Uterus (tissue), 3 donors: ENCODE measurements at regions not wholly inside any gene's neighbourhood (a gene's known extent, or its start where the extent isn't known, plus 50 kb on each side); places are given as distances from the start of the nearest gene placed in this dataset.
"Not testable (repeated sequence)": the region's sequence is repeated elsewhere in the genome, so short reads cannot be mapped to it uniquely, and the experiment has no call there.

Source experiments
- DNase-seq, 2 donors: peaks; one replicate each; pipeline ENCODE4 v3.0.0-alpha.2; 2019 to 2020
- H3K27ac ChIP-seq, 2 donors: fragments of 200-600 bp; sonication (generic); 1 replicate in 1 of 2; 2 replicates in 1 of 2; pipeline ENCODE4 v1.5.1; 2016 to 2018
- H3K27me3 ChIP-seq, 2 donors: fragments of 200-600 bp; sonication (generic); one replicate each; pipeline ENCODE4 v1.5.1; 2018 to 2019; ENCODE audit warnings: control low read depth in 1 of 2
- H3K36me3 ChIP-seq, 2 donors: fragments of 200-600 bp; sonication (generic); one replicate each; pipeline ENCODE4 v1.5.1; 2019; ENCODE audit warnings: control low read depth in 1 of 2
- H3K4me1 ChIP-seq, 2 donors: fragments of 200-600 bp; sonication (generic); one replicate each; pipeline ENCODE4 v1.5.1; 2018 to 2019; ENCODE audit warnings: control low read depth in 1 of 2
- H3K4me3 ChIP-seq, 2 donors: fragments of 200-600 bp; sonication (generic); 1 replicate in 1 of 2; 2 replicates in 1 of 2; pipeline ENCODE4 v1.5.1; 2018 to 2019; ENCODE audit warnings: mild to moderate bottlenecking in 1 of 2
- H3K9me3 ChIP-seq, 2 donors: fragments of 200-600 bp; sonication (generic); one replicate each; pipeline ENCODE4 v1.5.1; 2019; ENCODE audit warnings: control low read depth in 1 of 2
- CTCF ChIP-seq, 4 experiments: fragments of 200-600 bp in 2 of 4; fragments of 450-650 bp in 2 of 4; sonication (generic) in 2 of 4; IDR thresholded peaks; one replicate each; pipeline ENCODE4 v1.5.1; 2016 to 2019; ENCODE audit warnings: antibody characterized with exemption in 4 of 4, mild to moderate bottlenecking in 2 of 4, moderate library complexity in 1 of 4
- POLR2A ChIP-seq, 2 donors: fragments of 450-650 bp; IDR thresholded peaks; one replicate each; pipeline ENCODE4 v1.6.1; 2016; ENCODE audit warnings: antibody characterized with exemption in 2 of 2, mild to moderate bottlenecking in 1 of 2, moderate library complexity in 1 of 2
- intact Hi-C: fragments of 100-400 bp; cut with DNase I; formaldehyde crosslinking; loops from one replicate; pipeline ENCODE4 v1.15.1; 2023; ENCODE audit warnings: low total_unique reads
- donor health status: DM: yes; HTN: yes; CAD: no.

GRCh38 chr22:49683032-49683431, 144.6 kb downstream of the BRD1 start:
- H3K27ac ChIP-seq: no peak overlapping the region
- H3K4me1 ChIP-seq: no peaks in the 10 kb centered on the region
- no peaks in the 10 kb centered on the region for H3K9me3 ChIP-seq
- intact Hi-C loops: no loop called here
- no peak overlapping the region for H3K4me3 ChIP-seq
- H3K36me3 ChIP-seq: no peaks in the 10 kb centered on the region
- TF ChIP-seq POLR2A (IDR thresholded peaks at IDR 0.05) (no peak), CTCF (IDR thresholded peaks at IDR 0.05) (no peak)
- no peak for DNase-seq
- no peaks in the 10 kb centered on the region for H3K27me3 ChIP-seq

- H3K4me3 ChIP-seq, intact Hi-C loops, H3K27me3 ChIP-seq, H3K27ac ChIP-seq, H3K36me3 ChIP-seq, H3K9me3 ChIP-seq, DNase-seq, H3K4me1 ChIP-seq: not testable (repeated sequence)
These were observed 146.9 kb downstream of the BRD1 start for GRCh38 chr22:49680819-49681218.

GRCh38 chr22:49678842-49679170, 148.9 kb downstream of the BRD1 start:
- Histone ChIP-seq H3K4me3 (no peak overlapping the region), H3K4me1 (no peaks in the 10 kb centered on the region), H3K36me3 (no peaks in the 10 kb centered on the region), H3K9me3 (no peaks in the 10 kb centered on the region), H3K27me3 (no peaks in the 10 kb centered on the region), H3K27ac (no peak overlapping the region)
- DNase-seq: peak in 1 of 2 donors; percentile 6
- TF ChIP-seq CTCF (IDR thresholded peaks at IDR 0.05) (no peak), POLR2A (IDR thresholded peaks at IDR 0.05) (no peak)
- intact Hi-C loops: no loop called here

- intact Hi-C loops: no loop called here
- Histone ChIP-seq H3K9me3 (no peaks in the 10 kb centered on the region), H3K27me3 (no peaks in the 10 kb centered on the region), H3K4me3 (no peak overlapping the region), H3K4me1 (no peaks in the 10 kb centered on the region), H3K36me3 (no peaks in the 10 kb centered on the region), H3K27ac (no peak overlapping the region)
- TF ChIP-seq POLR2A (IDR thresholded peaks at IDR 0.05) (no peak), CTCF (IDR thresholded peaks at IDR 0.05) (no peak)
- DNase-seq: no peak
These were observed 149.4 kb downstream of the BRD1 start for GRCh38 chr22:49678137-49678841.

- no peak for TF ChIP-seq POLR2A (IDR thresholded peaks at IDR 0.05)
- TF ChIP-seq CTCF (IDR thresholded peaks at IDR 0.05): no peak
- DNase-seq: peak in 1 of 2 donors; percentile 6
- Histone ChIP-seq H3K4me3 (no peak overlapping the region), H3K36me3 (no peaks in the 10 kb centered on the region), H3K27me3 (no peaks in the 10 kb centered on the region), H3K4me1 (no peaks in the 10 kb centered on the region), H3K9me3 (no peaks in the 10 kb centered on the region), H3K27ac (no peak overlapping the region)
- intact Hi-C loops: no loop called here
These were observed 150.2 kb downstream of the BRD1 start for GRCh38 chr22:49677495-49677889.
